Liver (tissue), 8 donors: ENCODE measurements at regions not wholly inside any gene's neighbourhood (a gene's known extent, or its start where the extent isn't known, plus 50 kb on each side); places are given as distances from the start of the nearest gene placed in this dataset.

ENCODE experiments used
- DNase-seq: peaks from one replicate; pipeline ENCODE4 v3.0.0-alpha.2; 2017; ENCODE audit warnings: low spot score
- H3K27ac ChIP-seq, 2 donors: one replicate each; pipeline ENCODE4 v1.7.0; 2013; ENCODE audit warnings: inconsistent platforms in 2 of 2, low read length in 2 of 2, control low read depth in 1 of 2, low read depth in 1 of 2, mild to moderate bottlenecking in 1 of 2
- H3K27me3 ChIP-seq, 4 donors: one replicate each; pipeline versions ENCODE4 v1.6.1 to v1.7.0; 2013; ENCODE audit warnings: low read length in 3 of 4, inconsistent platforms in 1 of 4, mild to moderate bottlenecking in 1 of 4, moderate library complexity in 1 of 4; ENCODE audit not compliant: control insufficient read depth in 4 of 4, insufficient read depth in 4 of 4
- H3K36me3 ChIP-seq, 4 donors: one replicate each; pipeline versions ENCODE4 v1.6.1 to v1.7.0; 2013; ENCODE audit warnings: low read length in 3 of 4, mild to moderate bottlenecking in 3 of 4, low read depth in 1 of 4, moderate library complexity in 1 of 4; ENCODE audit not compliant: control insufficient read depth in 4 of 4, insufficient read depth in 3 of 4
- H3K4me1 ChIP-seq, 4 donors: one replicate each; pipeline versions ENCODE4 v1.6.1 to v1.7.0; 2013; ENCODE audit warnings: low read length in 3 of 4, mild to moderate bottlenecking in 3 of 4, moderate library complexity in 1 of 4; ENCODE audit not compliant: control insufficient read depth in 4 of 4, insufficient read depth in 4 of 4
- H3K4me3 ChIP-seq, 3 donors: one replicate each; pipeline versions ENCODE4 v1.6.1 to v1.7.0; 2013; ENCODE audit warnings: low read length in 3 of 3, control low read depth in 1 of 3, low read depth in 1 of 3, mild to moderate bottlenecking in 1 of 3
- H3K9ac ChIP-seq, 2 donors: one replicate each; pipeline ENCODE4 v1.7.0; 2013; ENCODE audit warnings: low read length in 2 of 2, mild to moderate bottlenecking in 2 of 2, moderate library complexity in 2 of 2, control low read depth in 1 of 2, low read depth in 1 of 2
- H3K9me3 ChIP-seq, 4 donors: one replicate each; pipeline versions ENCODE4 v1.6.1 to v1.7.0; 2013; ENCODE audit warnings: low read length in 3 of 4; ENCODE audit not compliant: control insufficient read depth in 4 of 4
- ATF3 ChIP-seq: IDR thresholded peaks from 2 replicates; pipeline ENCODE4 v1.6.1; 2016; ENCODE audit warnings: antibody characterized with exemption
- CTCF ChIP-seq: fragments of 150-350 bp; IDR thresholded peaks from 2 replicates; pipeline ENCODE4 v1.5.1; 2017; ENCODE audit warnings: improper control_type of control experiment, low read depth, low read length; ENCODE audit not compliant: missing input control
- EGR1 ChIP-seq, 2 donors: IDR thresholded peaks; 2 replicates each; pipeline ENCODE4 v1.6.1; 2016 to 2018; ENCODE audit warnings: antibody characterized with exemption in 2 of 2, low read depth in 2 of 2
- FOXA1 ChIP-seq: IDR thresholded peaks from 2 replicates; pipeline ENCODE4 v1.6.1; 2016; ENCODE audit warnings: antibody characterized with exemption
- FOXA2 ChIP-seq: IDR thresholded peaks from 2 replicates; pipeline ENCODE4 v1.6.1; 2016; ENCODE audit warnings: antibody characterized with exemption
- GABPA ChIP-seq, 2 donors: IDR thresholded peaks in 1 of 2; conservative IDR thresholded peaks in 1 of 2; 2 replicates each; pipeline ENCODE4 v1.6.1; 2016; ENCODE audit warnings: antibody characterized with exemption in 2 of 2, mild to moderate bottlenecking in 1 of 2, moderate library complexity in 1 of 2
- HNF4A ChIP-seq, 2 donors: conservative IDR thresholded peaks; 2 replicates each; pipeline ENCODE4 v1.6.1; 2016; ENCODE audit warnings: antibody characterized with exemption in 2 of 2, mild to moderate bottlenecking in 2 of 2
- HNF4G ChIP-seq: IDR thresholded peaks from 2 replicates; pipeline ENCODE4 v1.6.1; 2016; ENCODE audit warnings: antibody characterized with exemption
- JUND ChIP-seq, 2 donors: IDR thresholded peaks; 2 replicates each; pipeline ENCODE4 v1.6.1; 2016; ENCODE audit warnings: antibody characterized with exemption in 2 of 2
- NR2F2 ChIP-seq: IDR thresholded peaks from 2 replicates; pipeline ENCODE4 v1.6.1; 2016; ENCODE audit warnings: antibody characterized with exemption
- SP1 ChIP-seq: IDR thresholded peaks from 2 replicates; pipeline ENCODE4 v1.6.1; 2018; ENCODE audit warnings: antibody characterized with exemption, mild to moderate bottlenecking
- TAF1 ChIP-seq: conservative IDR thresholded peaks from 2 replicates; pipeline ENCODE4 v1.6.1; 2016; ENCODE audit warnings: antibody characterized with exemption, mild to moderate bottlenecking
- WGBS: extraction: QIAGEN DNeasy Blood & Tissue Kit; methylation state at CpG from one replicate; pipeline ENCODE4 v1.1.7; 2013; 5-methylcytosine and 5-hydroxymethylcytosine counted together
- TF ChIP-seq, protein P1 (sequence below): IDR thresholded peaks from 2 replicates; pipeline ENCODE4 v1.6.1; 2016; ENCODE audit warnings: antibody characterized with exemption
- TF ChIP-seq, protein P2 (sequence below): IDR thresholded peaks from 2 replicates; pipeline ENCODE4 v1.6.1; 2016; ENCODE audit warnings: antibody characterized with exemption, mild to moderate bottlenecking
- TF ChIP-seq, protein P3 (sequence below): IDR thresholded peaks from 2 replicates; pipeline ENCODE4 v1.6.1; 2016; ENCODE audit warnings: antibody characterized with exemption
- donor health status: healthy.
- donor health status: healthy.
- donor health status: healthy.
- donor health status: healthy.
- donor health status: healthy.

DNA sequence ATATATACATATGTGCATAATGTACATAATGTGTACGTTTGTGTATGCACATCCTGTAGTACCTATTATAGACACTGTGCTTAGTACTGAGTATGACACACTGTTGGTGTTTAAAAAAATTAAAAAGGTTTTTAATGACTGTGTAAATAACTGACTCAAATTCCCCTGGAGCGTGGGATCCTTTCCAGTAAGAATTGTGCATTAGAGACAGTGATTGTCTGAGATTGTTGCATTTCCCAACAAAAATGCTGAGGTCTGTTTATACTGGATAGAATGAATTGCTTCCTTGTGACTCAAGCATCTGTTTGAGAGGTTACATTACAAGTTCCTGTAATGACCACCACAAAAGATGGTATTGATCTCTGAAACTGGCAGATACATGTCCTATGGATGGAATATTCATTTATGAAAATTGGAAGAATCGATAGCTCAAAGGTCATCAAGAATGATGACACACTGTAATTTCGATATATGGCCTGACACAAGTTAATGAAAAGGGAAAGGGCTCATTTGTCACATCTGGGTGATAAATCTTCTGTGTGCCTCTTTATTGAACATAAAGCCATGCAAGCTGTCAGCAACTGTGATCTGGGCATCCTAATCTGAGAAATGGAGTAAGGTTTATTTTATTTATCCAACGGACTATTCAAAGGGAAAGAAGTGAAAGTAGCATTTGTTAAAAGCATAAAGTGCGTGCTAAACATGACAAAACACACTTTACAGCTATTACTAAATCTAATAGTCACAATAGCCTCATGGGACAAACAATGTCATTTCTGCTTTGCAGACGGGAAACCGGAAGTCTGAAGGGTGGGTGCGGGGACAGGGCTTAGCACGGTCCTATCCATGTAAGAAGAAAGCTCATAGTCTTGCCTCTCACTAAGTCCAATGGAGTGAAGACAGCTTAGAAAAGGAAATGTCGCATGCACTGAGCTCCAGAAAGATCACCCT lies 228.8 kb downstream of the CDH11 start:
- Histone ChIP-seq H3K9me3 (no peaks in the 10 kb centered on the region), H3K27me3 (no peaks in the 10 kb centered on the region), H3K9ac (no peak overlapping the region), H3K4me1 (no peaks in the 10 kb centered on the region), H3K4me3 (no peak overlapping the region), H3K27ac (no peak overlapping the region), H3K36me3 (no peaks in the 10 kb centered on the region)
- 65% methylated on average over 11 of the region's 11 CpGs for WGBS
- no peak for DNase-seq
- TF ChIP-seq ATF3 (no peak), NR2F2 (no peak), TAF1 (no peak)
- TF ChIP-seq, protein P1, sequence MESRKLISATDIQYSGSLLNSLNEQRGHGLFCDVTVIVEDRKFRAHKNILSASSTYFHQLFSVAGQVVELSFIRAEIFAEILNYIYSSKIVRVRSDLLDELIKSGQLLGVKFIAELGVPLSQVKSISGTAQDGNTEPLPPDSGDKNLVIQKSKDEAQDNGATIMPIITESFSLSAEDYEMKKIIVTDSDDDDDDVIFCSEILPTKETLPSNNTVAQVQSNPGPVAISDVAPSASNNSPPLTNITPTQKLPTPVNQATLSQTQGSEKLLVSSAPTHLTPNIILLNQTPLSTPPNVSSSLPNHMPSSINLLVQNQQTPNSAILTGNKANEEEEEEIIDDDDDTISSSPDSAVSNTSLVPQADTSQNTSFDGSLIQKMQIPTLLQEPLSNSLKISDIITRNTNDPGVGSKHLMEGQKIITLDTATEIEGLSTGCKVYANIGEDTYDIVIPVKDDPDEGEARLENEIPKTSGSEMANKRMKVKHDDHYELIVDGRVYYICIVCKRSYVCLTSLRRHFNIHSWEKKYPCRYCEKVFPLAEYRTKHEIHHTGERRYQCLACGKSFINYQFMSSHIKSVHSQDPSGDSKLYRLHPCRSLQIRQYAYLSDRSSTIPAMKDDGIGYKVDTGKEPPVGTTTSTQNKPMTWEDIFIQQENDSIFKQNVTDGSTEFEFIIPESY = no peak

GRCh38 chr16:64889446-64889845 lies 232.4 kb downstream of the CDH11 start:
- no peak overlapping the region for H3K4me3 ChIP-seq
- no peaks in the 10 kb centered on the region for H3K4me1 ChIP-seq
- H3K27me3 ChIP-seq = no peaks in the 10 kb centered on the region
- WGBS = 63% methylated on average over 2 of the region's 2 CpGs
- no peaks in the 10 kb centered on the region for H3K9me3 ChIP-seq
- H3K36me3 ChIP-seq = no peaks in the 10 kb centered on the region
- no peak for TF ChIP-seq ATF3
- no peak for TF ChIP-seq FOXA1
- TF ChIP-seq, protein P1 = no peak
- TF ChIP-seq NR2F2 = no peak
- TF ChIP-seq, protein P2, sequence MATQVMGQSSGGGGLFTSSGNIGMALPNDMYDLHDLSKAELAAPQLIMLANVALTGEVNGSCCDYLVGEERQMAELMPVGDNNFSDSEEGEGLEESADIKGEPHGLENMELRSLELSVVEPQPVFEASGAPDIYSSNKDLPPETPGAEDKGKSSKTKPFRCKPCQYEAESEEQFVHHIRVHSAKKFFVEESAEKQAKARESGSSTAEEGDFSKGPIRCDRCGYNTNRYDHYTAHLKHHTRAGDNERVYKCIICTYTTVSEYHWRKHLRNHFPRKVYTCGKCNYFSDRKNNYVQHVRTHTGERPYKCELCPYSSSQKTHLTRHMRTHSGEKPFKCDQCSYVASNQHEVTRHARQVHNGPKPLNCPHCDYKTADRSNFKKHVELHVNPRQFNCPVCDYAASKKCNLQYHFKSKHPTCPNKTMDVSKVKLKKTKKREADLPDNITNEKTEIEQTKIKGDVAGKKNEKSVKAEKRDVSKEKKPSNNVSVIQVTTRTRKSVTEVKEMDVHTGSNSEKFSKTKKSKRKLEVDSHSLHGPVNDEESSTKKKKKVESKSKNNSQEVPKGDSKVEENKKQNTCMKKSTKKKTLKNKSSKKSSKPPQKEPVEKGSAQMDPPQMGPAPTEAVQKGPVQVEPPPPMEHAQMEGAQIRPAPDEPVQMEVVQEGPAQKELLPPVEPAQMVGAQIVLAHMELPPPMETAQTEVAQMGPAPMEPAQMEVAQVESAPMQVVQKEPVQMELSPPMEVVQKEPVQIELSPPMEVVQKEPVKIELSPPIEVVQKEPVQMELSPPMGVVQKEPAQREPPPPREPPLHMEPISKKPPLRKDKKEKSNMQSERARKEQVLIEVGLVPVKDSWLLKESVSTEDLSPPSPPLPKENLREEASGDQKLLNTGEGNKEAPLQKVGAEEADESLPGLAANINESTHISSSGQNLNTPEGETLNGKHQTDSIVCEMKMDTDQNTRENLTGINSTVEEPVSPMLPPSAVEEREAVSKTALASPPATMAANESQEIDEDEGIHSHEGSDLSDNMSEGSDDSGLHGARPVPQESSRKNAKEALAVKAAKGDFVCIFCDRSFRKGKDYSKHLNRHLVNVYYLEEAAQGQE = no peak
- TF ChIP-seq JUND (IDR thresholded peaks at IDR 0.05) = no peak
- TF ChIP-seq FOXA2 = no peak
- TF ChIP-seq EGR1 (IDR thresholded peaks at IDR 0.05; ENCODE audit: low read depth in 2 of 2) = no peak
- TF ChIP-seq HNF4A (conservative IDR thresholded peaks at IDR 0.05) = no peak
- TF ChIP-seq SP1 = no peak
- no peak for TF ChIP-seq CTCF
- no peak for TF ChIP-seq HNF4G
- TF ChIP-seq GABPA (IDR thresholded peaks at IDR 0.05 in 1 of 2, conservative IDR thresholded peaks at IDR 0.05 in 1 of 2) = no peak
- TF ChIP-seq, protein P3, sequence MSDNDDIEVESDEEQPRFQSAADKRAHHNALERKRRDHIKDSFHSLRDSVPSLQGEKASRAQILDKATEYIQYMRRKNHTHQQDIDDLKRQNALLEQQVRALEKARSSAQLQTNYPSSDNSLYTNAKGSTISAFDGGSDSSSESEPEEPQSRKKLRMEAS = no peak
- DNase-seq = no peak
- no peak overlapping the region for H3K9ac ChIP-seq
- no peak overlapping the region for H3K27ac ChIP-seq
